SH-SY5Y (cell line): ENCODE measurements at regions not wholly inside any gene's neighbourhood (a gene's known extent, or its start where the extent isn't known, plus 50 kb on each side); places are given as distances from the start of the nearest gene placed in this dataset.

Source experiments
- GATA2 ChIP-seq: IDR thresholded peaks from 2 replicates; pipeline ENCODE4 v1.6.1; 2011; ENCODE audit warnings: mild to moderate bottlenecking, low read depth, low read length
- GATA3 ChIP-seq: IDR thresholded peaks from 2 replicates; pipeline ENCODE4 v1.6.1; 2011; ENCODE audit warnings: low read depth, mild to moderate bottlenecking, low read length, moderate library complexity

- no peak for TF ChIP-seq GATA2
- TF ChIP-seq GATA3 = no peak
Measured at GRCh38 chr5:143524338-143524945, 121.0 kb upstream of the NR3C1 start.
